ENCODE measurements at regions not wholly inside any gene's neighbourhood (a gene's known extent, or its start where the extent isn't known, plus 50 kb on each side); places are given as distances from the start of the nearest gene placed in this dataset.

DNA sequence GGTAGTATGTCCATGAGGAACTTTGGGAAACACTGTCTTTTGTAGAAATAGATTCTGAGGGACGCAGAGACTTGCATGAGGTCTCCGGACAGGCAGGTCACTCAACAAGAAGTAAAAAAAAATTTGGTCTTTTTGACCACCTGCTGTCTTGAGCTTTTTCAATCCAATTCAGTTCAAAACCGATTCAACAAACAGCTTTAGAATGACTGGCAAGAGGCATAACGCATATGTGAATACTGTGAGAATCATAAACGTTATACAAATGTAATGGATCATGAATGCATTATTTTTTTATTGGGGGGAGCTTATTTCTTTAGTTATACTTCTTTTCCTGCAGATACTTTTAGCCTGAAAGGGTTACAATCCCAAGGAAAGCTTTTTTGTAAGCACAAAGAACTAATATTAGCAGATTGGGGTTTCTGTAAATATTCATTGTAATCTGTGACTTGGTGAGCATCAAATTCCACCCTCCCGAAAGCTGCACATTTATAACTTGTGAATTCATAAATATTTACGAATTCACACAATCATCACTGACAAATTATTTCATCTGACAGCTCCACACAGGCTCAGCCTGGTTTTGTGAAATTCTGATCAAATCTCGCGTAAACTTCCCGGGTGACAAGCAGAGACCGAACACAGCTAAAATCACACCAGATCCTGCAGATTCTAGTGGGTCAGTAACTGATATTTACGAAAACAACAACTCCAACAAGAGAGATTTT, 507.7 kb downstream of the MN1 start:
- no peak for DNase-seq (ENCODE audit: low read depth)

DNA sequence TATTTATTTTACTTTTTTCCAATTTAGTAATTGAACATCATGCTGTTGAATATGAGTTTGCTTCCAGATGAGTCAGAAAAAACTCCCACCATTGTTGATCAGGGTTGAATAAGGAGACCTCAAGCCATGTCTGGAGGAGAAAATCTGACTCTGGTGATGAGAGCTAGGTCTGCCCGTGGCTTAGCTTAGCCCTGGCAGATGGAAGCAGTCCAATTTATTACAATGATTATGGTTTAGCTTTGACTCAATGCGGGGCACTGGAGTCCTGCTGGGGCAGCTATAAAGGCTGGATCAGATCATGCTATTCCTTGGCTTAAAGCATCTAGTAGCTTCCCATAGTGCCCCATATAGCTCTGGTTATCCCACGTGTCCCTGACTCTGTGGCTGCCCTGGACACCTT, 506.5 kb downstream of the MN1 start:
- DNase-seq (ENCODE audit: low read depth) = no peak

GRCh38 chr22:27295605-27296004, 506.0 kb downstream of the MN1 start:
- no peak for DNase-seq (ENCODE audit: low read depth)

- no peak for DNase-seq (ENCODE audit: low read depth)
These were observed 505.4 kb downstream of the MN1 start for GRCh38 chr22:27296091-27296675.

- DNase-seq (ENCODE audit: low read depth) = no peak
These were observed 504.4 kb downstream of the MN1 start for GRCh38 chr22:27297125-27297524.

GRCh38 chr22:27298332-27298731, 503.2 kb downstream of the MN1 start:
- no peak for DNase-seq (ENCODE audit: low read depth)

GRCh38 chr22:27298742-27299141, 502.8 kb downstream of the MN1 start:
- DNase-seq (ENCODE audit: low read depth) = no peak

- DNase-seq (ENCODE audit: low read depth) = no peak
These were observed 502.1 kb downstream of the MN1 start for GRCh38 chr22:27299181-27300085.

- no peak for DNase-seq (ENCODE audit: low read depth)
These were observed 500.8 kb downstream of the MN1 start for GRCh38 chr22:27300536-27301285.

DNA sequence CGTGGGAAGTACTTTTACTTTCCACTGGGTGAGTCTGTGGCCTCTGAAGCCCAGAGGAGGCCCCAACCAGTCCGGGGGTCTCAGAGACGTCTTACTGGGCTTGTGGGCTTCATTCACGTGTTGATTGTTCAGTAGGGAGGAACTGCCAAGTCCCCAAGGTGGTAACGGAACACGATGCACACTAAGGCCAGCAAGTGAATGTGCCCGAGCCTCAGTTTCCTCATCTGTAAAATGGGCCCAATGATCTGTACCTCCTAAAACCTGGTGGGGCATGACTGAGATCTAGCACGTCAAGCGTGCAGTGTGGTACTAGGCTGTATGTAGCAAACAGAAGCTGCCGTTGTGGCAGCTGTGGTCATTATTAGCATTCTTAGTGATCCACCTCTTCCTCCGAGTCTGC, 499.1 kb downstream of the MN1 start:
- DNase-seq (ENCODE audit: low read depth) = no peak

GRCh38 chr22:27303718-27304117, 497.8 kb downstream of the MN1 start:
- DNase-seq (ENCODE audit: low read depth) = no peak

DNA sequence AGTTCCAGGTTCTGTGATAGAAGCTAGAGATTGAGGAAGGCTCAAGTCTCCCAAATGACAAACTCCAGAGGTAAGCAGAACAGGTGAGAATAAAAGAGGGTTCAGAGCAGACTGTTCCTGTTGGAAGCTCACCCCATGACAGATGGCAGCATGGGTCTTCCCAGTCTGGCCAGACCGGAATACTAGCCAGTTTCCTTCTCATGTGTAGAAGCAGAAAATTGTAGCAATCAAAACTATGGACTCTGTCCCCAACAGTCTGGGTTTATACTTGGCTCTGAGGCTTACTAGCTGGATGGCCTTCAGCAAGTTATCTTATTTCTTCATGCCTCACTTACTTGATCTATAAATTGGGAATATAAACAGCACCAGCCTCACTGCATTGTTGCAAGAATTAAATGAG, 494.8 kb downstream of the MN1 start:
- no peak for DNase-seq (ENCODE audit: low read depth)

DNA sequence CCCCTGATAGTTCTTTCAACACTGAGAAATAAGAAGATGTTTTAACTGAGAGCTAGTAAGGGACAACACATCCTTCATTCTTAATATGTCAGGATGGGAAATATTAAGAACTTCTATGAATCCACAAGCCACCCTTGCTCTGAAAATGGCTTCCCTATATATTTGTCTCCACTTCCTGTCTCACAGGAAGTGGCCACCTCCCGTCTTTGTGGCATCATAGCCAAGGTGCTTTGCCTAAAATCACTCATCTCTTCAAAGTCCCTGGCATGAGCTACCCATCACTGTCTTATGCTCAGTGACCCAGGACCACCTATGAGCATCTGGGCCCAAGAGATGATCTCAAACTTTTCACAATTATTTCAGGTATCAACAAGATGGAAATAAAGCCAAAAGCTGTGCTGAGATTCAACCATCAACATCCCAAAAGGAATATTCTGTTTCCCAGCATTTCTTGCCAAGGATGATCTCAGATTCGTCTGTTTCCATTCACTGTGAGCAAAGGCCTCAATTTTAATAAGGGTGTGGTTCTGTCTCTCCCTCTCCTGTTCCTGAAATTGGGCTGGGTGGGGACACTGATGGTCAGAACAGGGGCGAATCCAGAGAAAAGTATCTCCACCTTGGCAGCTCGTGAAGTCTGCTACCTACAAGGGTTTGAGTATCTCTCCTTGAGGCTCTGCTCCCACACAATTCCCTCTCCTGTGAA, 493.9 kb downstream of the MN1 start:
- DNase-seq (ENCODE audit: low read depth) = no peak

DNA sequence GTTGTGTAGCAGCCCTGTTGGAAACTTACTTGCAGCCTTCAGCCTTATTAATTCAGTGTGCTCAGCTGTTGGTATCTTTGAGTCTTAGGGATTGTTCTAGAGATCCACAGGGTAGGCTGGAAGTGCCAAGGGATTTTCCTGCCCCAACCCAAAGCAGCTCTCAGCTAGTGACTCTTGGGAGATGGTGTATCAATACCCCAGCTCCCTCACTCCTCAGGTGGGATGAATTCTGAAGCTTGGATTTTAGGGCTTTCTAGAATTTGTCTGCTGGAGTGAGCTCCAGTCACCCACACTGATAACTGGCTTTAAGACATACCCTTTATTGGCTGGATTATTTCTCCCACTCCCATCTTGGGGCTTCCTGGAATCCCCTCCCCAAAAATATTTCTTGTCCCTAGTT, 493.0 kb downstream of the MN1 start:
- DNase-seq (ENCODE audit: low read depth) = no peak

DNA sequence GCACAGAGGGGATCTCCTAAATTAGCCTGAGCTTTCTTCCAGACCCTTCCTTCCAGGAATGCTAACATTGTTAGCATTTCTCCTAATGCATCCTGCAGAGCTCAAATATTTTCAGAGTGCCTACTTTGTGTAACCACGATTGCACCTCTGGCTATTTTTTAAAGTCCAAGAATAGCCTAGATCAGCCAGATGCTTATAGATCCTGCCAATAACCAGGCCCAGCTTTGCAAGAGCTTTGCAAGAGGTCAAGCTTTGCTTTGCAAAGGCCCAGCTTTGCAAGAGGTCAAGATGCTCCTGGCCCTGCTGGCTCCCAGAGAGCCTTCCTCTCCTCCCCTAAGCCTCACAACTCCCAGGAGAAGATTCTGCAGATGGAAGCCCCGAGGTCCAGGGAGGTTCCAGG, 491.9 kb downstream of the MN1 start:
- DNase-seq (ENCODE audit: low read depth) = no peak

GRCh38 chr22:27310966-27311697, 490.4 kb downstream of the MN1 start:
- no peak for DNase-seq (ENCODE audit: low read depth)

DNA sequence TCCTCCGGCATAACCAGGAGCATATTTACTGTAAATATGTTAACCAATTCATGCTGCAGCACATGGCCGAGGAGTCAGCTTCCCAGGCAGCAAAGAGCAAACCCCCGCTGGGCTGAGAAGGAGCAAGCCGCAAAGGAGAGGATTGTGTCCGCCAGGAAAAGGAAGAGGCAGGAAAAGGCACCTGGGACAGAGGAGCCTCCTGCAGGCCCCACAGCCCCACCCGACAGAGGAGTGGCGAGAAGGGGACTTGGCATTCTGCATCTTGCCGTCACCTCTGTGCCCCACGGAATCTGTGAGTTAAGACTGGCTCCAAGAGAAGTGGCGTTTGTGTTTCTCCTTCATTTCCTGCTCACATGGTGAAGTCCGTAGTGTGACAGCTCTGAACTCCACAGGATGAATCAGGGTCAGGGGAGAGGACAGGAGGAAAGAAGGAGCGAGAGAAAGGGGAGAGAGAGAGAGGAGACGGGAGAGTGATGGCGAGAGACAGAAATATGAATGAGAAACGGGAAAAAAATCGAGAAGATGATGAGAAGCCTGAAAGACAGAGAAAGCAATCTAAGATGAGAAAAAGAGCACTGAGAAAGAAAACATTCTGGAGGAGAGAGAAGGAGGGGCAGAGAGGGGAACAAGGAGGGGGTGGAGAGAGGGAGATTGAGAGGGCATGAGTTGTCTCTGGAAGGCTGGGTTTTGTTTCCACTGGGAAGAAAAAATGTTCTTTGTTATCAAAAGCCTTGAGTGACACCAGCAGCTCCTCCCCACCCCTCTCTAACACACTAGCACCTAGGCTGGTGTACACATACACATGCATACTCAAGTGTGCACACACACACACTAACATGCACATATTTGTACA, 489.6 kb downstream of the MN1 start:
- DNase-seq (ENCODE audit: low read depth) = no peak

DNA sequence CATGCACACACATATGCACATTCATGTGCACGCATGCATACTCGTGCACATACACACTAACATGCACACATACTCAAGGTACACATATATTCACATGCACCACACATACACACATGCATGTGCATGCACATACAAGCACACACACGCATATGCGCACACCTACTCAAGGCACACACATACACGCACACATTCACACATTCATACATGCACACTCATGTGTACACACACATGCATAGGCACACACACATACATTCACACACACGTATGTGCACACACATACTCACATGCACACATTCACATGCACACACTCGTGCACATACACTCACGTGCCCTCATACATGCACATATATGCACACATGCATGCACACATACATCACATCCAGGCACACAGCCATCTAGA, 489.0 kb downstream of the MN1 start:
- no peak for DNase-seq (ENCODE audit: low read depth)

DNA sequence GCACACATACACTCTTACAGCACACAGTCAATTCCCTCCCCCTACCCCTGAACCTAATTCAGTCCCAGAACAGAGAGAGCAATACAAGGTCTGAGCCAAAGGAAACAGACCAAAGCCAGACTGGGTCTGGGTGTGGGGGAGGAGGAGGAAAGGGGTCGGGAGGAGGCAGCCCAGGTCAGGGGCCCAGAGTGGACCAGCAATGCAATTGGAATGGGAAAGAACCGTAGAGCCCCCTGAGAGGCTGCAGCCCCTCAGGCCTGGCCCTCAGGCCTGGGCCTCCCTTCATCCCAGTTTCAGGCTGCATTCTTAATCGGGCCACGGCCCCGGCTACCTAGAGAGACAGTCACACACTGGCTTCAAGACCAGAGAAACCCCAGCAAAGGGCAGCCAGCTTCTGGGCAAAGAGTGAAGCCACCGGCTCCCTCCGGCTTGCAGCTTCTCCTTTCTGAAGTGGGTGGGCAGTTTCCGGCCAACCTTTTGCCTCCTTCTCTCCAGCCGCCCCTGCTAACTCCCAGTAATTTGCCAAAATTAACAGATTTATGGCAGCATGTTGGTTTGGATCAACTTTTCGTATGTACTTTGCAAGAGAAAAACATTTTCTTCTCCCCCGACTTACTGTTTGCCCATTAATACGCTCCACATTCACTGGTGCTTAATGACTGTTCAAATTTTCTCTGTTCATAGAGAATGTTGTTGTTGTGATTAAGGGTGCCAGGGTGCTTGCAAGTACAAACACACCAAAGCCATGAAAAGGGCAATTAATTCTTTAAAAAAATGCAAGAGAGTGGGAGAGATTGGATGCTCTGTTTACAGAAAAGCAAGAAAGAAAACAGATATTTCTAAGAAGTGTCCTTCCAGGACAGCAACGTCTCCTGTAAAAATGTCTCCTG, 488.3 kb downstream of the MN1 start:
- DNase-seq (ENCODE audit: low read depth) = no peak

Measured in activated gamma-delta T cell treated with anti-CD3 and anti-CD28 coated beads, Interleukin-2, amount 50 U/mL, for 16 hours (primary cell).